DND-41 (cell line): ENCODE measurements at regions not wholly inside any gene's neighbourhood (a gene's known extent, or its start where the extent isn't known, plus 50 kb on each side); places are given as distances from the start of the nearest gene placed in this dataset.

Source experiments
- ATAC-seq: fragments of 200-7000 bp; cut with Tn5 transposase; 3 replicates; pipeline ENCODE4 v1.9.1; 2021; ENCODE audit warnings: low read depth; ENCODE audit not compliant: insufficient read depth
- DNase-seq: peaks from one replicate; pipeline ENCODE4 v3.0.0-alpha.2; 2020
- H2AFZ ChIP-seq: 2 replicates; pipeline ENCODE4 v1.6.0; 2012; ENCODE audit warnings: low read depth, low read length
- H3K27ac ChIP-seq: 2 replicates; pipeline ENCODE4 v1.5.1; 2012; ENCODE audit warnings: low read length, inconsistent platforms
- H3K27me3 ChIP-seq: fragments of 200-600 bp; sonication (generic); 2 replicates; pipeline ENCODE4 v1.6.0; 2012; ENCODE audit warnings: low read length, mild to moderate bottlenecking, inconsistent platforms; ENCODE audit not compliant: insufficient read depth, poor library complexity
- H3K36me3 ChIP-seq: 2 replicates; pipeline ENCODE4 v1.5.1; 2012; ENCODE audit warnings: low read length, inconsistent platforms; ENCODE audit not compliant: insufficient read depth
- H3K4me1 ChIP-seq: 2 replicates; pipeline ENCODE4 v1.5.1; 2012; ENCODE audit warnings: mild to moderate bottlenecking, low read length; ENCODE audit not compliant: insufficient read depth
- H3K4me2 ChIP-seq: 2 replicates; pipeline ENCODE4 v1.6.0; 2012; ENCODE audit warnings: mild to moderate bottlenecking, moderate library complexity, low read length, inconsistent platforms; ENCODE audit not compliant: insufficient read depth
- H3K4me3 ChIP-seq, 2 experiments: fragments of 200-600 bp in 1 of 2; shearing (Covaris generic) in 1 of 2; 2 replicates each; pipeline ENCODE4 v1.5.1; 2012 to 2016; ENCODE audit warnings: inconsistent platforms in 2 of 2, low read length in 2 of 2, mild to moderate bottlenecking in 2 of 2, low read depth in 1 of 2, moderate library complexity in 1 of 2
- H3K79me2 ChIP-seq: 2 replicates; pipeline ENCODE4 v1.6.0; 2012; ENCODE audit warnings: low read length, inconsistent platforms; ENCODE audit not compliant: insufficient read depth
- H3K9ac ChIP-seq: 2 replicates; pipeline ENCODE4 v1.6.0; 2012; ENCODE audit warnings: low read depth, mild to moderate bottlenecking, inconsistent platforms, low read length, moderate library complexity
- H3K9me3 ChIP-seq: 2 replicates; pipeline ENCODE4 v1.5.1; 2012; ENCODE audit warnings: low read length, moderate library complexity, mild to moderate bottlenecking, inconsistent platforms; ENCODE audit not compliant: insufficient read depth, severe bottlenecking
- H4K20me1 ChIP-seq: 2 replicates; pipeline ENCODE4 v1.6.0; 2012; ENCODE audit warnings: low read length; ENCODE audit not compliant: insufficient read depth
- EZH2 ChIP-seq: IDR thresholded peaks from 3 replicates; pipeline ENCODE4 v1.6.1; 2012; ENCODE audit warnings: borderline replicate concordance, low read depth, mild to moderate bottlenecking, moderate library complexity, low read length, inconsistent platforms; ENCODE audit not compliant: severe bottlenecking
- TF ChIP-seq, protein P1 (sequence below): IDR thresholded peaks from 2 replicates; pipeline ENCODE4 v1.5.1; 2012; ENCODE audit warnings: borderline replicate concordance, low read length, moderate library complexity, mild to moderate bottlenecking; ENCODE audit not compliant: poor library complexity, severe bottlenecking; ENCODE audit errors: extremely low read depth

DNA sequence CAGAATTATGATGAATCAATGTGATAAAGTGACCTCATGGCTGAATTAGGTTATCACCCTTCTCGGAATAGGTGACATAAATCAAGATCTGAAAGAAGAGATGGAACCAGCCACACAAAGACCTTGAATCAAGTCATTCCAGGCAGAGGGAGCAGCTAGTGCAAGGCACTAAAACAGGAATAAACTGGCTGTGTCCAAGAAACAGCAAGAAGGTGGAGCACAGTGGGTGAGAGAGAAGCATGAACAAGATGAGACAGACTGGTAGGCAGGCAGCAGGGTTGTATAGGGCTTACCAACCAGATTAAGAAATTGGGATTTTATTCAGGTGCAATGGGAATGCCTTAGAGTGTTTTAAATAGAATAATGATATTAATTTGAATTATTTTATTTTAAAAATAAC, 470.3 kb downstream of the PCDH20 start:
- no peak overlapping the region for H2AFZ ChIP-seq
- TF ChIP-seq, protein P1, sequence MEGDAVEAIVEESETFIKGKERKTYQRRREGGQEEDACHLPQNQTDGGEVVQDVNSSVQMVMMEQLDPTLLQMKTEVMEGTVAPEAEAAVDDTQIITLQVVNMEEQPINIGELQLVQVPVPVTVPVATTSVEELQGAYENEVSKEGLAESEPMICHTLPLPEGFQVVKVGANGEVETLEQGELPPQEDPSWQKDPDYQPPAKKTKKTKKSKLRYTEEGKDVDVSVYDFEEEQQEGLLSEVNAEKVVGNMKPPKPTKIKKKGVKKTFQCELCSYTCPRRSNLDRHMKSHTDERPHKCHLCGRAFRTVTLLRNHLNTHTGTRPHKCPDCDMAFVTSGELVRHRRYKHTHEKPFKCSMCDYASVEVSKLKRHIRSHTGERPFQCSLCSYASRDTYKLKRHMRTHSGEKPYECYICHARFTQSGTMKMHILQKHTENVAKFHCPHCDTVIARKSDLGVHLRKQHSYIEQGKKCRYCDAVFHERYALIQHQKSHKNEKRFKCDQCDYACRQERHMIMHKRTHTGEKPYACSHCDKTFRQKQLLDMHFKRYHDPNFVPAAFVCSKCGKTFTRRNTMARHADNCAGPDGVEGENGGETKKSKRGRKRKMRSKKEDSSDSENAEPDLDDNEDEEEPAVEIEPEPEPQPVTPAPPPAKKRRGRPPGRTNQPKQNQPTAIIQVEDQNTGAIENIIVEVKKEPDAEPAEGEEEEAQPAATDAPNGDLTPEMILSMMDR = no peak
- TF ChIP-seq EZH2 = no peak

DNA sequence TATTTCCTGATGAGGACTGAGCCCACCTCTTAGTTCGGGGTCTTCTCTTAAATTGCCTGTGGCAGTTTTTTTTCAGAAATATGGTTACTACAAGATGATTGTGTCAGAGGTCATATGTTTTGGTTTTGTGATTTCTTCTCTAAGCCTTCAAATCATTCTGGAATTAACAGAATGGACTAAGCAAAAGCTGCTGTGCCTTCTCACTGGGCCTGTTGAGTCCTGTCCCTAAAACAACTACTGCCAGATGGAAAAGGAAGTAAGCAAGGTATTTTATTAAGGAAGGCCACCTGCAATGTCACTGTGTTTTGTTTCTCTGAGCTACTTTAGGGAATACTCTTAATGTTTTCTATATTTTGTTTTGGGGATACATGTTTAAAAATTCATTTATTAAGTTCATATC, 470.8 kb downstream of the PCDH20 start:
- no peaks in the 10 kb centered on the region for H3K36me3 ChIP-seq
- H3K79me2 ChIP-seq = no peaks in the 10 kb centered on the region
- TF ChIP-seq EZH2 = no peak
- TF ChIP-seq, protein P1 = no peak
- H4K20me1 ChIP-seq = no peaks in the 10 kb centered on the region
- no peak overlapping the region for H2AFZ ChIP-seq
- H3K9ac ChIP-seq = no peak overlapping the region
- H3K4me3 ChIP-seq = no peak overlapping the region
- H3K4me1 ChIP-seq = no peaks in the 10 kb centered on the region
- H3K9me3 ChIP-seq = no peaks in the 10 kb centered on the region
- DNase-seq (no peak), ATAC-seq (no peak)
- H3K27ac ChIP-seq = no peak overlapping the region
- H3K27me3 ChIP-seq = no peaks in the 10 kb centered on the region
- no peak overlapping the region for H3K4me2 ChIP-seq

More for the DNA sequence above, 470.3 kb downstream of the PCDH20 start:
- H3K27ac ChIP-seq = no peak overlapping the region
- no peaks in the 10 kb centered on the region for H3K36me3 ChIP-seq
- H3K4me1 ChIP-seq = no peaks in the 10 kb centered on the region
- ATAC-seq (no peak), DNase-seq (no peak)
- H3K9me3 ChIP-seq = no peaks in the 10 kb centered on the region
- H3K4me3 ChIP-seq = no peak overlapping the region
- H4K20me1 ChIP-seq = no peaks in the 10 kb centered on the region
- H3K79me2 ChIP-seq = no peaks in the 10 kb centered on the region
- no peak overlapping the region for H3K4me2 ChIP-seq
- H3K9ac ChIP-seq = no peak overlapping the region
- H3K27me3 ChIP-seq = no peaks in the 10 kb centered on the region

DNA sequence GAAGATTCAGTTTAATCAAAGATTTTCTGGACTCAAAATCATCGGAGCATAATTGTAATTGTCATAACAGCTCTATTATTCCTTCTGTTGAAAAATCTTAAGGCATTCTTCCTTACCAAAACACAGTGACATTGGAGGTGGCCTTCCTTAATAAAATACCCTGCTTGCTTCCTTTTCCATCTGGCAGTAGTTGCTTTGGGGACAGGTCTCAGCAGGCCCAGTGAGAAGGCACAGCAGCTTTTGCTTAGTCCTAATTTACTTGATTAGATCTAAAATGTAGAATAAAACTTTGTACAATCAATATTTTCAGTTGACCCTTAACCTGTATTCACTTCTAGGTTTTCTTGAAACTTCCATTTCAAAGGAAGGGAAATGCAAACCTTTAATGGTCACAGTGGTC, 471.6 kb downstream of the PCDH20 start:
- Histone ChIP-seq H3K36me3 (no peaks in the 10 kb centered on the region), H3K9me3 (no peaks in the 10 kb centered on the region), H4K20me1 (no peaks in the 10 kb centered on the region), H3K79me2 (no peaks in the 10 kb centered on the region), H2AFZ (no peak overlapping the region), H3K27ac (no peak overlapping the region), H3K4me2 (no peak overlapping the region), H3K9ac (no peak overlapping the region), H3K4me3 (no peak overlapping the region), H3K4me1 (no peaks in the 10 kb centered on the region), H3K27me3 (no peaks in the 10 kb centered on the region)
- no peak for TF ChIP-seq EZH2
- TF ChIP-seq, protein P1 = no peak
- DNase-seq = no peak
- no peak for ATAC-seq

DNA sequence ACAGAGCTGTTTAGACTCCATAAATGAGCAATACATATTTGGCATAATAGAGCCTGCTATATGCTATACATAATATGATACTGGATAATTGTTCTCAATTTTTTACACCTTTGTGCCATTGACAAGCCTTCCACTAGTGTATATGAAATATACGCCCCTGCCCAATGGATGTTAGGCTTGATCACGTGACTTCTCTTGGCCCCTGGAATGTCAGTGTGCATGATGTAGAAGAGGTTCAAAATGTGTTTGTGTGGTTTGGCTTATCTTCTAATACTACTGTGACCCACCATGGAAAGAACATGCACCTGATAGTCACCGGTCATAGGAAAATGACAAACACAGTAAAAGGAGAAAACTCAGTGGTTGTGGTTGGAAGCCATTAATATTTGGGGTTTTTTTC, 479.4 kb downstream of the PCDH20 start:
- H3K4me2 ChIP-seq = no peak overlapping the region
- H3K4me3 ChIP-seq = no peak overlapping the region
- H3K4me1 ChIP-seq = no peaks in the 10 kb centered on the region
- no peaks in the 10 kb centered on the region for H3K79me2 ChIP-seq
- H3K9me3 ChIP-seq = no peaks in the 10 kb centered on the region
- H4K20me1 ChIP-seq = no peaks in the 10 kb centered on the region
- TF ChIP-seq, protein P1 = no peak
- no peak for TF ChIP-seq EZH2
- H3K9ac ChIP-seq = no peak overlapping the region
- no peak for ATAC-seq
- no peak overlapping the region for H2AFZ ChIP-seq
- H3K36me3 ChIP-seq = no peaks in the 10 kb centered on the region
- no peak for DNase-seq
- H3K27ac ChIP-seq = no peak overlapping the region
- H3K27me3 ChIP-seq = no peaks in the 10 kb centered on the region
